ENCODE measurements at regions not wholly inside any gene's neighbourhood (a gene's known extent, or its start where the extent isn't known, plus 50 kb on each side); places are given as distances from the start of the nearest gene placed in this dataset.

GRCh38 chr12:78406213-78406612 lies 458.4 kb upstream of the SYT1 start:
- DNase-seq: no peak

- DNase-seq: no peak
These were observed 457.7 kb upstream of the SYT1 start for GRCh38 chr12:78406828-78407227.

GRCh38 chr12:78407722-78408121 lies 456.9 kb upstream of the SYT1 start:
- DNase-seq: no peak

- DNase-seq: no peak
These were observed 450.5 kb upstream of the SYT1 start for GRCh38 chr12:78414071-78414470.

- DNase-seq: no peak
These were observed 445.7 kb upstream of the SYT1 start for GRCh38 chr12:78418919-78419318.

- DNase-seq: no peak
These were observed 445.1 kb upstream of the SYT1 start for GRCh38 chr12:78419513-78419912.

DNA sequence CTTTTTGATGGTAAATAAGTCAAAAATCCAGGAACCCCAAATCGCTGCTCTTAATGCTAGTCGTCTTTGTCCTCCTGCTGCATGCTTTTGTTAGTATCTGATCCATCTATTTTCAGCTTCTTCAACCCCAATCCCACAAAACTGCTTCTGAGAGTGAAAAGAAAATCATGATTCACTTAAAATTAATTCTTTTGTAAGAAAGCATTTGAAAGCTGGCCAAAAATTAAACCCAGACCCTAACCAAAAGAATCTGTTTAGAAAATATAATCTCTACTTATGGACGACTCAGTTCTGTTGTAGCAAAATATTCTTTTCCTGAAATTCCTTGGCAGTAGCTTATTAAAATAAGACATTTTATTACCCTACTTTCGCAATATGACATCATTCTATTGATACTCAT lies 443.6 kb upstream of the SYT1 start:
- no peak for DNase-seq

DNA sequence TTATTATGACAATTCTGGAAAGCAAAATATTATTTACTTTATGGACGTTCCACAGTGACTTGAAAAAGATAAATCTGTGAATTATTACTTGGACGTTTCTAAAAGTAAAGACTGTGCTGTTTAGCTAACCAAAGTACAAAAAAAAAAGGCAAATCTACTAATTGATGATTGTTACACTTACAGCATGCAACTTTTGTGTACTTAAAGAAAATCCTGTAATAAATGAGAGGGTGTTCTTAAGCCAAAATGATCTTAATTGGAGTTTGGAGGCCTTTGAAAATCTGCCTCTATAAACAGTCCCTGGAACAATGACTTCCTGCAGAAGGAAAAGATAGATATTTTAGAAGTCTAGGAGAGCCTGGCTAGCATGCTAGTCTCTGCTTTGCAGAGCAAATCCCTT lies 434.0 kb upstream of the SYT1 start:
- no peak for DNase-seq

DNA sequence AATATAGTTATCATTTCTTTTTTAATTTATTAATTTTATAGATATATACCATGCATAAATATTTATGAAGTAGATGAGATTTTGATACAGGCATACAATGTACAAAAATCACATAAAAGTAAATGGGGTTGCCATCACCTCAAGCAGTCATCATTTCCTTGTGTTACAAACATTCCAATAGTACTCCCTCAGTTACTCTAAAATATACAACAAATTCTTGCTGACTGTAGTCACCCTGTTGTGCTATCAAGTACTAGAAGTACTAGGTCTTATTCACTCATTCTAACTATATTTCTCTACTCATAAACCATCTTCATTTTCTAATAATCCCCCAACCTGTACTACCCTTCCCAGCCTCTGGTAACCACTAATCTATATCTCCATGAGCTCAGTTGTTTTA lies 432.6 kb upstream of the SYT1 start:
- DNase-seq: no peak

DNA sequence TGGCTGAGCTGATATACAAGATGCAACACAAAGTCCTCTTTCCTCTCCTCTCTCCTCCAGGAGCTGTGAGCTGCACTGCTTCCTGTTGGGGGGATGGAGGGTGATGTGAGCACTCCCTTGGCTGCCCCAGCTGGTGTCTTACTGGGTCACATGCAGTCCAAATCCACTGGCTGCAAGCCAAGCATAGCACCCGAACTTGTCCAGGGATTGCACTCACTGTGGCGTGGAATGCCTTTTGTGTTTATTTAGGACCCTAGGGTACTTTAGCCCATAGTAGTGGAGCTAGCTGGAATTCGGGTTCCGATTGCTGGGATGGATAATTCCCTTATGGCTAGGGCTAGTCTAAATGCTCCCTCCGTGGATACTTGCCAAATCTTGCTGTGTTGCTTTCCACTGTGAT lies 424.9 kb upstream of the SYT1 start:
- DNase-seq: no peak

DNA sequence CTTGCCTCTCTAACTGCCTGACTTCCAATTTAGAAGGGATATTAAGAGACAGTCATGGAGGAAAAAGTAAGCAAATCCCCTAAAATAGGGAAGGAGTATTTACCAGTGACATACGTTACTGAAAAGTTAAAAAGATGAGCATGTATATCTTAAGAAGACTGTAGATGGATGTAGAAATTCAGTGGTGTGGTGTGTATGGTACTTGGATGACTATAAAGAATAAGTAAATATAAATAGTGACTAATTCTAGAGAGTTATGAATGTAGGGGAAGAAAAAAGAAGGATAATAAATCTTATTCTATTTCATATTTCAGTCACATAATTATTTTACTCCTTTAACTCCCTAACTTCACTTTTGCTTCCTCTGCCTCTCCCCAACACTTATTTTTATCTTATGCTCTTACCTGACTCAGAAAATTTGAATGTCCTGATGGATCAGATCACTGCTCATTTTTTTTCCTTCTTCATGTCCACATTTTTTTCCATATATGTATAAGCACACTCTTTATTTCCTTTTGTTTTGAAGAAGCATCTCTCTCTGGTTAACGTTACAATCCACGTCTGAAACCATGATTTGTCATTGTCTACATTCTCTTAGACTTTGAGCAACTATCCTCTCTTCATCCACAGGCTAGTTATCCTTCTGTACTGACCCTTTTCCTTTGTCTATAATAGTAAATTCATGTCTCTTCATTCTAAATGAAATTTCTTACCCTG lies 422.7 kb upstream of the SYT1 start:
- no peak for DNase-seq

- no peak for DNase-seq
These were observed 422.1 kb upstream of the SYT1 start for GRCh38 chr12:78442454-78442801.

- no peak for DNase-seq
These were observed 418.0 kb upstream of the SYT1 start for GRCh38 chr12:78446555-78446954.

GRCh38 chr12:78447373-78447772 lies 417.2 kb upstream of the SYT1 start:
- no peak for DNase-seq

- DNase-seq: no peak
These were observed 415.9 kb upstream of the SYT1 start for GRCh38 chr12:78448692-78449091.

- no peak for DNase-seq
These were observed 408.6 kb upstream of the SYT1 start for GRCh38 chr12:78455991-78456390.

- no peak for DNase-seq
These were observed 406.6 kb upstream of the SYT1 start for GRCh38 chr12:78457938-78458337.

DNA sequence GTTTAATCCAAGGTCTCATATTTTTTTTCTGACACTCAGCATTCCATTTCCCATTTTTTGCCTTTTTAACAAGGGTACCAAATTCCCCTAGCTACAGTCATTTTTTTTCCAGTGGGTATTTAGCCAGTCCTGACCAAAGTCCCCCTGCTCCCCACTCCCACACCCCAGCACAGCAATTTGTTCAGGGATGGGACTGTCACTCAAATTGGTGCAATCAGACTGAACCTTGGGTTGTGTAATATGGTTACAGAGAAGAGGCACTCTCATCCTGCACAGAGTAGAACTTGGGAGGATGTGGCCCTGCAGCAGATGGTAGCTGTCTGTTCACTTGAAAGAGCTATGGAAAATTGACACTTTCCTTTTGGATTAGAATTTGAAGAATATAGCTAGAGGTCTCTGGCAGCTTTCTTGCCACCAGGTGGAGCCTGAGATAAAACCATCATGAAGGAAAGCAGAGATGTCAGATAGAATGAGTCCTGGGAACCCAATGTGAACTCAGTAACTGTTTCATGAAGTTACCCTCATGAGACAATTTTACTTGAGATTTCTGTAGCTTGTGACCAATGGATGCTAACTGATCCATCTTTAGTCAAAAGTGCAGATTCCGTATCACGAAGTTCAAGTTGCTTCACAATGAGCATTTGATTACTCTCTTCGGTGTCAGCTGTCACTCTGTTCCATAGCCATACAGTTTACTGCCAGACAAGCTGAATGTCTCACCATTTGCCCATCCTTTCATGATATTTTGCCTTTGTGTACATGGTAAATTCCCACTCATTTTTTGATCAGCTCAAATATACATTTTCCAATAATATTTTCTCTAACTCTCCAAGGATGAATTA lies 394.0 kb upstream of the SYT1 start:
- peak in 6 of 51 donors; percentile 0 to 20 (median 2) for DNase-seq

- DNase-seq: peak in 1 of 51 donors; percentile 28
These were observed 391.4 kb upstream of the SYT1 start for GRCh38 chr12:78473136-78473535.

DNA sequence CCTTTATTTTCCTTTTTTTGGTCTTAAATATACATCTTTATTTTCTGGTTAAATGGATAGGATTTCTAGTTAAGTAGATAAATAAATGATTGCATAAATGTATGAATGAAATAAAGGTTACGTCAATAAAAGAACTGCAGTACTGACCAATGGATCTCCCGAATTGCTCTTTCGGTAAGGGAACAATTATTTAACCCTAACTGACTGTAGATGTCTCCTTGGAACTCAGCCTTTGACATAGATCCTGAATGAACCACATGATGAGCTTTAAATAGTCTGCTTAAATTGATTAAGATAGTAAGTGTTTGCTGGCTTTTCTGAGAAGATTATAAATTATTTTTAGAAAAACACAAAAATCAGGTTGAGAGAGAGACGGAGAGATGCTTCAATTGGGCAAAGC lies 391.0 kb upstream of the SYT1 start:
- no peak for DNase-seq

- no peak for DNase-seq
These were observed 380.7 kb upstream of the SYT1 start for GRCh38 chr12:78483767-78484315.

GRCh38 chr12:78489990-78490389 lies 374.6 kb upstream of the SYT1 start:
- no peak for DNase-seq

DNA sequence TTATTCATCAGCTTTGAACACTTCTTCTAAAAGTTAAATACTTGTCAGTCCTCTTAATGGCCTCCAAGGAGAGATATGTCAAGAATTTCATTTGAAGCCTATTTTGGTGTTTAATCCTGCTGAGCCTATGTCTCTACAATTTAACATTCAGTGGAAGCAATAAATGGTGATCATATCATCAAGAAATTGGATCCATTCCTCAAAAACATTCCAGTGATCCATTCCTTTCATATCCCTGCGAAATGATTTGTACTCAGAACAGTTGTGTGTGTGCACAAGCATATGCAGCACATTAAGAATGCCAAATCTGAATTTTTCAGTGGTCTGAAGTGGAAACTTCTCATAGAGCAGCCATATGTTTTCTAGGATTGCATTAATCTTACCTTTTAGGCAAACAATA lies 373.7 kb upstream of the SYT1 start:
- no peak for DNase-seq
